ENCODE measurements at regions not wholly inside any gene's neighbourhood (a gene's known extent, or its start where the extent isn't known, plus 50 kb on each side); places are given as distances from the start of the nearest gene placed in this dataset.

DNA sequence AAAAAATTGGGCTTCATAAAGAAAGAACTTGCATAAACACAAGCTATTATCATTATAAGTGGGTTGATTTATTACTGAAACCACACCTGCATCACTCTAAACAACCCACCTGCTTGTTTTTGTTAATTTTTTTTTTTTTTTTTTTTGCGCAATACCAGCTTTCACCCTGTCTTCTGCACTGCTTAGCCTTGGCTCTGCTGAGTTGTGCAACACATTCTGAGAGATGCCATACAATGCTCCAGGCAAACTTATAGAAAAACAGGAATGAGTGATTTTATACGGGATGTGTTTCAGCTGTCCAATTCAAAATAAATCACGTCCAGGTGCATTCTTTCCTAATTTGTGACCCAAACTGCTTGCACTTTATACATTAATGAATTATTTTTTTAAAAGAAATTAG, 923.6 kb downstream of the GATA3 start:
- TF ChIP-seq, protein P1, sequence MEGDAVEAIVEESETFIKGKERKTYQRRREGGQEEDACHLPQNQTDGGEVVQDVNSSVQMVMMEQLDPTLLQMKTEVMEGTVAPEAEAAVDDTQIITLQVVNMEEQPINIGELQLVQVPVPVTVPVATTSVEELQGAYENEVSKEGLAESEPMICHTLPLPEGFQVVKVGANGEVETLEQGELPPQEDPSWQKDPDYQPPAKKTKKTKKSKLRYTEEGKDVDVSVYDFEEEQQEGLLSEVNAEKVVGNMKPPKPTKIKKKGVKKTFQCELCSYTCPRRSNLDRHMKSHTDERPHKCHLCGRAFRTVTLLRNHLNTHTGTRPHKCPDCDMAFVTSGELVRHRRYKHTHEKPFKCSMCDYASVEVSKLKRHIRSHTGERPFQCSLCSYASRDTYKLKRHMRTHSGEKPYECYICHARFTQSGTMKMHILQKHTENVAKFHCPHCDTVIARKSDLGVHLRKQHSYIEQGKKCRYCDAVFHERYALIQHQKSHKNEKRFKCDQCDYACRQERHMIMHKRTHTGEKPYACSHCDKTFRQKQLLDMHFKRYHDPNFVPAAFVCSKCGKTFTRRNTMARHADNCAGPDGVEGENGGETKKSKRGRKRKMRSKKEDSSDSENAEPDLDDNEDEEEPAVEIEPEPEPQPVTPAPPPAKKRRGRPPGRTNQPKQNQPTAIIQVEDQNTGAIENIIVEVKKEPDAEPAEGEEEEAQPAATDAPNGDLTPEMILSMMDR (IDR thresholded peaks at IDR 0.05) = no peak
- TF ChIP-seq EZH2phosphoT487 (IDR thresholded peaks at IDR 0.05) (no peak), EZH2 (IDR thresholded peaks at IDR 0.05) (no peak)

All from neural progenitor cell (in vitro differentiated cells).